Type B pancreatic cell (in vitro differentiated cells): ENCODE measurements at regions not wholly inside any gene's neighbourhood (a gene's known extent, or its start where the extent isn't known, plus 50 kb on each side); places are given as distances from the start of the nearest gene placed in this dataset.

Experiments
- DNase-seq: peaks from one replicate; pipeline ENCODE4 v3.0.0; 2021; ENCODE audit warnings: mixed read lengths; ENCODE audit not compliant: unreplicated experiment; ENCODE audit errors: extremely low spot score
- H3K27ac Mint-ChIP-seq: 2 replicates; pipeline ENCODE4 v1.8.0; 2021; ENCODE audit warnings: mild to moderate bottlenecking, mixed read lengths
- H3K27me3 Mint-ChIP-seq: 2 replicates; pipeline ENCODE4 v1.8.0; 2021; ENCODE audit warnings: mixed read lengths
- H3K36me3 Mint-ChIP-seq: 2 replicates; pipeline ENCODE4 v1.8.0; 2021; ENCODE audit warnings: mixed read lengths
- H3K4me1 Mint-ChIP-seq: one replicate; pipeline ENCODE4 v1.8.0; 2021; ENCODE audit warnings: mixed read lengths; ENCODE audit not compliant: unreplicated experiment
- H3K4me3 Mint-ChIP-seq: 2 replicates; pipeline ENCODE4 v1.8.0; 2021; ENCODE audit warnings: mild to moderate bottlenecking, mixed read lengths
- H3K9me3 Mint-ChIP-seq: 2 replicates; pipeline ENCODE4 v1.8.0; 2021; ENCODE audit warnings: mixed read lengths
- TF ChIP-seq, protein P1 (sequence below): fragments of 200-600 bp; sonication (generic); conservative IDR thresholded peaks from 2 replicates; pipeline ENCODE4 v1.5.0; 2021; ENCODE audit warnings: antibody characterized with exemption, mild to moderate bottlenecking

DNA sequence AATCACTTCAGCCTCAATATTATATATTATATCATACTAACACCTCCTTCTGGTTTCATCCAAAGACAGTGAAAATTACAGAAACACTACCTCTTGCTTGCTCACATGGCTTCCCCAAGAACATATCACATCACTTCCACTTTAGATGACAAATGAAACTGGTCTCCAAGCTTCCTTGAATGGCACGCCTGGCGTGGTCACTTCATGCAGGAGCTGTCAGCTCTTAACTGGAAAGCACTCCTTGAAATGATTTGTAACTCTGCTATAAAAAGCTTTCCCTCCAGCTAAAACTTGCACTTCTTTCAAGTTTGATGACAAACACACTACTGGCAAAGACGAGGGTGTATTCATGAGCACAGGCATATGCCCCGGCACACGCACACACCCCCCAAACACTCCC lies 84.1 kb upstream of the INHBA start:
- no peak overlapping the region for H3K27ac Mint-ChIP-seq
- H3K36me3 Mint-ChIP-seq = no peaks in the 10 kb centered on the region
- no peaks in the 10 kb centered on the region for H3K9me3 Mint-ChIP-seq
- H3K27me3 Mint-ChIP-seq = peaks cover 22% of the 10 kb centered on the region
- H3K4me3 Mint-ChIP-seq = no peak overlapping the region
- no peak for DNase-seq
- TF ChIP-seq, protein P1, sequence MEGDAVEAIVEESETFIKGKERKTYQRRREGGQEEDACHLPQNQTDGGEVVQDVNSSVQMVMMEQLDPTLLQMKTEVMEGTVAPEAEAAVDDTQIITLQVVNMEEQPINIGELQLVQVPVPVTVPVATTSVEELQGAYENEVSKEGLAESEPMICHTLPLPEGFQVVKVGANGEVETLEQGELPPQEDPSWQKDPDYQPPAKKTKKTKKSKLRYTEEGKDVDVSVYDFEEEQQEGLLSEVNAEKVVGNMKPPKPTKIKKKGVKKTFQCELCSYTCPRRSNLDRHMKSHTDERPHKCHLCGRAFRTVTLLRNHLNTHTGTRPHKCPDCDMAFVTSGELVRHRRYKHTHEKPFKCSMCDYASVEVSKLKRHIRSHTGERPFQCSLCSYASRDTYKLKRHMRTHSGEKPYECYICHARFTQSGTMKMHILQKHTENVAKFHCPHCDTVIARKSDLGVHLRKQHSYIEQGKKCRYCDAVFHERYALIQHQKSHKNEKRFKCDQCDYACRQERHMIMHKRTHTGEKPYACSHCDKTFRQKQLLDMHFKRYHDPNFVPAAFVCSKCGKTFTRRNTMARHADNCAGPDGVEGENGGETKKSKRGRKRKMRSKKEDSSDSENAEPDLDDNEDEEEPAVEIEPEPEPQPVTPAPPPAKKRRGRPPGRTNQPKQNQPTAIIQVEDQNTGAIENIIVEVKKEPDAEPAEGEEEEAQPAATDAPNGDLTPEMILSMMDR = no peak
- H3K4me1 Mint-ChIP-seq = no peaks in the 10 kb centered on the region

DNA sequence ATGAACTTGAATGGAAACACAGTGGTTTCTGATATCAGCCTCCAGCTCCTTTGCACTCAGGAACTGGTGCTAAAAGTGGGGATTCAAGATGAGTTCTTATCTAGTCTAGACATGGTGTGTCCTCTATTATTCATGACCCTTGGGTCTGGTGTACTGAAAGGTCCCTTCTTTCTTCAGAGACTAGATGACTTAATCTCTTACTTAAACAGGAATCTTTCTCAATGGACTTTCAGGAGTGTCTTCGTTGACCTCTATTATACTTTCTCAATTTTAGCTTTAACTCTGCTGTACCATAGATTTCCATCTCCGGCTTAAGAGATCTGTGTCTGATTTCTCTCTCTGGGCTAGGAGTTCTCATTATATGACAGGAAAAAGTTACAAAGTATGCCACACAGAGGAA lies 83.5 kb upstream of the INHBA start:
- Mint-ChIP-seq H3K27ac (no peak overlapping the region), H3K4me3 (no peak overlapping the region), H3K9me3 (no peaks in the 10 kb centered on the region), H3K36me3 (no peaks in the 10 kb centered on the region), H3K27me3 (peaks cover 22% of the 10 kb centered on the region), H3K4me1 (no peaks in the 10 kb centered on the region)
- TF ChIP-seq, protein P1 = no peak
- no peak for DNase-seq

DNA sequence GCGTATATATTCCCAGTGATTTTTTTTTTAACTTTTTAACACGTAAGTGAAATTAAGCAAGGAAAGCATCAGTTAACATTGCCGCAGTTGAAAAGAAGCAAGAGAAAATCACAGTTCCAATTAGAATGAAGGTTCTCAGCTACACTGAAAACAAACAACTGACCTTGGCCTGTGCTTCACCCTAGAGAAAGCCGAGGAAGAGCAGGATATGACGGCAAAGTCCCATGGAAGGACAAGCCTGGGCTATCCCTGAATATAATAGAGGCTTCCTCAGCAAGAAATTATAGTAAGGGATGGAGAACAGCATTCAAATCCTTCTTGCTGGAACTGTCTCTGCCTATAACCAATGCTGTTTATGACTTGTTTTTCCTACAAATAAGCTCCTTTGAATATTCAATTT lies 83.0 kb upstream of the INHBA start:
- no peak for DNase-seq
- TF ChIP-seq, protein P1 = no peak
- no peaks in the 10 kb centered on the region for H3K9me3 Mint-ChIP-seq
- no peaks in the 10 kb centered on the region for H3K4me1 Mint-ChIP-seq
- peaks cover 22% of the 10 kb centered on the region for H3K27me3 Mint-ChIP-seq
- no peak overlapping the region for H3K4me3 Mint-ChIP-seq
- H3K36me3 Mint-ChIP-seq = no peaks in the 10 kb centered on the region
- no peak overlapping the region for H3K27ac Mint-ChIP-seq

DNA sequence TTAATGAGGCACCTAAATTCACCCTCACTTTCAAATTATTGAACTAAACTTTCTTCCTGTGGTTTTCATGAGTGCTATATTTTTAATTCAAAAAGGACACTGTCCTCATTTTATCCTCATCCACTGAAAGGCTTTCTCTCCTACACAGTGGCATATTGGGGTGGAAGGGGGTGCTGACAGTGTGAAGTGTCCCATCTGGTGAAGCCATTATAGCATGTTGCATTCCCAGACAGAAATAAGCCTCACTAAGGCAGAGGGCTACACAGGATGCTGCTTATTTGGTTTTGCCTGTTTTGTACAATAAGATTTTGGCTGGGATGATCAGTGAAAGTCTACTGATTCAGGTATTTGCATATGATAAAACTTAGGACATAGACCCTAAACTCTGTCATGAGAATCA lies 82.4 kb upstream of the INHBA start:
- no peak overlapping the region for H3K4me3 Mint-ChIP-seq
- no peak overlapping the region for H3K27ac Mint-ChIP-seq
- TF ChIP-seq, protein P1 = no peak
- H3K27me3 Mint-ChIP-seq = peaks cover 22% of the 10 kb centered on the region
- no peak for DNase-seq
- no peaks in the 10 kb centered on the region for H3K36me3 Mint-ChIP-seq
- no peaks in the 10 kb centered on the region for H3K9me3 Mint-ChIP-seq
- H3K4me1 Mint-ChIP-seq = no peaks in the 10 kb centered on the region

DNA sequence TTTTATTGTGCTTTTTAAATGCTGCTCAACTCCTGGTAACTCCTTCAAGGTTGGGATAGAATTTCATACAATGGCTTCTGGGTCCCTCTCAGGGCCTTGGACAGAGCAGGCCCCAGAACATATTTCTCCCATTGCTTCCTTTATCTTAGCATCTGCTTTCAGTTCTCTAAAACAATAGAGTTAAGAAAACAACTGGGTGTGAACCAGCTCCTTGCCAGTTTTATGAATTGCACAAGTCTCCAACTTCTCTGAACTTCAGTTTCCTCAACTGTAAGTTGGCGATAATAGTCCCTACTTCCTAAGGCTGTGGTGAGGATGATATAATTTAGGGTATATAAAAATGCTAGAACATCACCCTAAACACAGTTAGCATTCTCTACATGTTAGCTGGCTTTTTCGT lies 77.0 kb upstream of the INHBA start:
- Mint-ChIP-seq H3K27ac (no peak overlapping the region), H3K27me3 (peaks cover 12% of the 10 kb centered on the region), H3K4me3 (no peak overlapping the region), H3K36me3 (no peaks in the 10 kb centered on the region), H3K4me1 (no peaks in the 10 kb centered on the region), H3K9me3 (peaks cover 5% of the 10 kb centered on the region)
- no peak for DNase-seq
- TF ChIP-seq, protein P1 = no peak
